H9 (cell line): ENCODE measurements at regions not wholly inside any gene's neighbourhood (a gene's known extent, or its start where the extent isn't known, plus 50 kb on each side); places are given as distances from the start of the nearest gene placed in this dataset.

Experiments used
- DNase-seq: peaks from one replicate; pipeline ENCODE4 v3.0.0-alpha.2; 2017
- H2AFZ ChIP-seq: one replicate; pipeline ENCODE4 v1.6.1; 2013; ENCODE audit warnings: mild to moderate bottlenecking, low read length, control low read depth, moderate library complexity
- H2AK5ac ChIP-seq: 2 replicates; pipeline ENCODE4 v1.6.1; 2013; ENCODE audit warnings: low read length, control low read depth, mixed read lengths; ENCODE audit not compliant: insufficient read length
- H2BK120ac ChIP-seq: one replicate; pipeline ENCODE4 v1.6.1; 2013; ENCODE audit warnings: low read depth, mild to moderate bottlenecking, low read length, control low read depth, inconsistent platforms; ENCODE audit not compliant: poor library complexity, severe bottlenecking
- H2BK12ac ChIP-seq: 2 replicates; pipeline ENCODE4 v1.6.1; 2013; ENCODE audit warnings: low read length, control low read depth, mixed read lengths, low read depth; ENCODE audit not compliant: insufficient read length
- H2BK15ac ChIP-seq: 2 replicates; pipeline ENCODE4 v1.6.1; 2013; ENCODE audit warnings: low read depth, low read length, control low read depth
- H2BK20ac ChIP-seq: one replicate; pipeline ENCODE4 v1.6.1; 2013; ENCODE audit warnings: low read depth, mild to moderate bottlenecking, low read length, control low read depth, inconsistent platforms; ENCODE audit not compliant: poor library complexity, severe bottlenecking
- H2BK5ac ChIP-seq: 2 replicates; pipeline ENCODE4 v1.6.1; 2013; ENCODE audit warnings: low read length, control low read depth, mixed read lengths; ENCODE audit not compliant: insufficient read length
- H3K14ac ChIP-seq: 2 replicates; pipeline ENCODE4 v1.6.1; 2013; ENCODE audit warnings: low read length, control low read depth; ENCODE audit not compliant: insufficient read depth
- H3K18ac ChIP-seq: 2 replicates; pipeline ENCODE4 v1.6.1; 2013; ENCODE audit warnings: low read depth, mild to moderate bottlenecking, mixed read lengths, low read length, control low read depth; ENCODE audit not compliant: insufficient read length
- H3K23ac ChIP-seq: 2 replicates; pipeline ENCODE4 v1.6.1; 2013; ENCODE audit warnings: low read length, control low read depth, mixed read lengths, low read depth; ENCODE audit not compliant: insufficient read length
- H3K23me2 ChIP-seq: 2 replicates; pipeline ENCODE4 v1.6.1; 2013; ENCODE audit warnings: low read depth, mild to moderate bottlenecking, mixed read lengths, low read length, control low read depth; ENCODE audit not compliant: insufficient read length, poor library complexity, severe bottlenecking
- H3K27ac ChIP-seq: 2 replicates; pipeline ENCODE4 v1.5.1; 2013; ENCODE audit warnings: low read length, control low read depth, mixed read lengths, low read depth; ENCODE audit not compliant: insufficient read length
- H3K27me3 ChIP-seq: 2 replicates; pipeline ENCODE4 v1.6.1; 2013; ENCODE audit warnings: low read length, control low read depth, inconsistent platforms; ENCODE audit not compliant: insufficient read depth
- H3K4ac ChIP-seq: 2 replicates; pipeline ENCODE4 v1.6.1; 2013; ENCODE audit warnings: low read depth, mild to moderate bottlenecking, control low read depth, inconsistent platforms, low read length, moderate library complexity
- H3K4me1 ChIP-seq: 2 replicates; pipeline ENCODE4 v1.6.1; 2013; ENCODE audit warnings: low read length, control low read depth, inconsistent platforms; ENCODE audit not compliant: insufficient read depth
- H3K4me2 ChIP-seq: 2 replicates; pipeline ENCODE4 v1.6.1; 2013; ENCODE audit warnings: low read length, control low read depth, mixed read lengths; ENCODE audit not compliant: insufficient read length, insufficient read depth
- H3K56ac ChIP-seq: 2 replicates; pipeline ENCODE4 v1.6.1; 2013; ENCODE audit warnings: low read depth, mild to moderate bottlenecking, mixed read lengths, low read length, control low read depth; ENCODE audit not compliant: insufficient read length
- H3K79me1 ChIP-seq: 2 replicates; pipeline ENCODE4 v1.6.1; 2013; ENCODE audit warnings: low read depth, mild to moderate bottlenecking, moderate library complexity, low read length, control low read depth, inconsistent platforms; ENCODE audit not compliant: insufficient read depth, poor library complexity, severe bottlenecking
- H3K79me2 ChIP-seq: 2 replicates; pipeline ENCODE4 v1.6.1; 2013; ENCODE audit warnings: low read length, control low read depth, inconsistent platforms; ENCODE audit not compliant: insufficient read depth
- H3K9ac ChIP-seq: 2 replicates; pipeline ENCODE4 v1.6.1; 2013; ENCODE audit warnings: low read length, control low read depth, mixed read lengths; ENCODE audit not compliant: insufficient read length; ENCODE audit errors: extremely low read depth
- H3K9me3 ChIP-seq: one replicate; pipeline ENCODE4 v1.6.1; 2013; ENCODE audit warnings: low read depth, low read length, inconsistent platforms; ENCODE audit not compliant: control insufficient read depth
- H3T11ph ChIP-seq: one replicate; pipeline ENCODE4 v1.6.1; 2013; ENCODE audit warnings: mild to moderate bottlenecking, low read length, control low read depth, inconsistent platforms
- H4K20me1 ChIP-seq: one replicate; pipeline ENCODE4 v1.6.1; 2013; ENCODE audit not compliant: control insufficient read depth, insufficient read length, insufficient read depth
- H4K5ac ChIP-seq: 2 replicates; pipeline ENCODE4 v1.6.1; 2013; ENCODE audit warnings: low read depth, mild to moderate bottlenecking, mixed read lengths, low read length, control low read depth; ENCODE audit not compliant: insufficient read length
- H4K8ac ChIP-seq: replicated peaks from 2 replicates; pipeline ENCODE4 v1.6.1; 2013; ENCODE audit warnings: low read length, control low read depth, mixed read lengths, low read depth; ENCODE audit not compliant: insufficient read length
- H4K91ac ChIP-seq: 2 replicates; pipeline ENCODE4 v1.6.1; 2013; ENCODE audit warnings: low read depth, mild to moderate bottlenecking, moderate library complexity, mixed read lengths, low read length, control low read depth; ENCODE audit not compliant: insufficient read length
- H3K27ac Mint-ChIP-seq, 3 experiments: 2 replicates in 2 of 3; 3 replicates in 1 of 3; pipeline ENCODE4 v1.8.0; 2020 to 2021; ENCODE audit warnings: mixed read lengths in 3 of 3, mild to moderate bottlenecking in 1 of 3, moderate library complexity in 1 of 3
- H3K27me3 Mint-ChIP-seq: 2 replicates; pipeline ENCODE4 v1.8.0; 2021; ENCODE audit warnings: low read depth, mild to moderate bottlenecking, moderate library complexity, mixed read lengths
- H3K36me3 Mint-ChIP-seq, 3 experiments: 2 replicates in 2 of 3; 3 replicates in 1 of 3; pipeline ENCODE4 v1.8.0; 2020 to 2021; ENCODE audit warnings: low read depth in 3 of 3, mixed read lengths in 3 of 3; ENCODE audit not compliant: insufficient read depth in 1 of 3
- H3K4me1 Mint-ChIP-seq, 2 experiments: 2 replicates each; pipeline ENCODE4 v1.8.0; 2020; ENCODE audit warnings: mixed read lengths in 2 of 2
- H3K4me3 Mint-ChIP-seq, 2 experiments: 2 replicates in 1 of 2; 3 replicates in 1 of 2; pipeline ENCODE4 v1.8.0; 2020 to 2021; ENCODE audit warnings: mild to moderate bottlenecking in 2 of 2, mixed read lengths in 2 of 2, moderate library complexity in 1 of 2
- H3K9me3 Mint-ChIP-seq, 2 experiments: 2 replicates in 1 of 2; 3 replicates in 1 of 2; pipeline ENCODE4 v1.8.0; 2020; ENCODE audit warnings: mild to moderate bottlenecking in 2 of 2, mixed read lengths in 2 of 2, moderate library complexity in 1 of 2
- CTCF ChIP-seq: fragments of 200-600 bp; sonication (generic); conservative IDR thresholded peaks from 3 replicates; pipeline ENCODE4 v1.8.0; 2021; ENCODE audit warnings: antibody characterized with exemption, mild to moderate bottlenecking
- WGBS: extraction: QIAGEN DNeasy Blood & Tissue Kit; methylation state at CpG from one replicate; pipeline ENCODE4 v1.1.7; 2013; ENCODE audit warnings: missing lambda C conversion rate, low lambda C conversion rate, mixed read lengths; ENCODE audit not compliant: insufficient read length; ENCODE audit errors: extremely low coverage; 5-methylcytosine and 5-hydroxymethylcytosine counted together

- DNase-seq: no peak
- Histone ChIP-seq H2AK5ac (no peak overlapping the region), H3K27ac (no peak overlapping the region), H2BK120ac (no peak overlapping the region), H2BK15ac (no peak overlapping the region), H4K5ac (no peak overlapping the region), H2AFZ (no peak overlapping the region), H3K4me2 (no peak overlapping the region), H3K4me1 (no peaks in the 10 kb centered on the region; the same call in 1 of the 2 replicates), H4K20me1 (no peaks in the 10 kb centered on the region), H3K79me1 (no peaks in the 10 kb centered on the region), H3K14ac (no peak overlapping the region), H3K9ac (no peak overlapping the region), H3K79me2 (no peaks in the 10 kb centered on the region), H3K18ac (no peak overlapping the region), H2BK12ac (no peak overlapping the region), H3K23me2 (peaks cover 3% of the 10 kb centered on the region), H3K23ac (no peak overlapping the region), H4K91ac (no peak overlapping the region), H3K27me3 (no peaks in the 10 kb centered on the region; the same call in 1 of the 2 replicates), H3T11ph (no peak overlapping the region), H3K9me3 (no peaks in the 10 kb centered on the region), H2BK5ac (no peak overlapping the region), H3K56ac (no peak overlapping the region), H3K4ac (no peak overlapping the region), H2BK20ac (no peak overlapping the region), H4K8ac (no peak overlapping the region)
- no CpG with 5 or more reads among the region's 9 CpGs for WGBS
- peaks cover 27% of the 10 kb centered on the region for H3K27me3 Mint-ChIP-seq
- peaks cover 16 to 28% of the 10 kb centered on the region in 2 experiments for H3K4me1 Mint-ChIP-seq
- no peak overlapping the region for H3K4me3 Mint-ChIP-seq
- TF ChIP-seq CTCF: no peak
- no peaks in the 10 kb centered on the region for H3K9me3 Mint-ChIP-seq
- H3K27ac Mint-ChIP-seq: no peak overlapping the region
- no peaks in the 10 kb centered on the region for H3K36me3 Mint-ChIP-seq
Observed at GRCh38 chr6:2471472-2471871, 226.1 kb upstream of the GMDS start.
